ENCODE measurements at regions not wholly inside any gene's neighbourhood (a gene's known extent, or its start where the extent isn't known, plus 50 kb on each side); places are given as distances from the start of the nearest gene placed in this dataset.

DNA sequence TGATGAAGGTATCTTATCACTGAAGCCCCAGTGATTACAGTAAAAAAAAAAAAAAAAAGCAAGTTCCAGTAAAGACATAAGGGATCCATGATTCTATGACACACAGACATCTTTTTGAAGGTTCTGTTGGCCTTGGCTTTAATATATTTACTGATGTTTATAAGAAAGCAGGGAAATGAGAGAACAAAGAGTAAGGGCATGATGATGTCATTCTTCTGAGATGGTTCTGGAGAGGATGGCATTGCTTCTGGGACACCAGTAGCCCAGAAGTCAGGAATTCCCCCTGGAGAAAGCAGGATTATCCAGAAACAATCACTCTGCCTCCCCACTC, 233.6 kb downstream of the FAM76B start:
- Histone ChIP-seq H3K27ac (ENCODE audit: low read length) (no peak overlapping the region), H3K9me3 (ENCODE audit: control insufficient read depth, insufficient read depth, low read depth, low read length) (no peaks in the 10 kb centered on the region), H3K36me3 (ENCODE audit: control insufficient read depth, insufficient read depth, low read length) (no peaks in the 10 kb centered on the region), H3K4me1 (ENCODE audit: control insufficient read depth, insufficient read depth, low read length) (no peaks in the 10 kb centered on the region), H3K27me3 (ENCODE audit: control insufficient read depth, insufficient read depth, low read length) (no peaks in the 10 kb centered on the region), H3K4me3 (ENCODE audit: low read depth in 2 of 2, low read length in 2 of 2) (no peak overlapping the region)
- CTCF ChIA-PET = no interaction called here
- intact Hi-C loops (cut with micrococcal nuclease; ENCODE audit: unreplicated experiment) (no loop called here), in situ Hi-C loops (cut with HindIII; ENCODE audit: low pct_unique_long_range_greater_than_20kb, low sequenced_read_pairs) (no loop called here)
- POLR2A ChIA-PET = no interaction called here
- TF ChIP-seq TCF7L2 (IDR thresholded peaks at IDR 0.05; ENCODE audit: low read depth, low read length) (no peak), SIN3A (IDR thresholded peaks at IDR 0.05; ENCODE audit: borderline replicate concordance, insufficient read depth, low read depth, low read length) (no peak), POLR2AphosphoS5 (IDR thresholded peaks at IDR 0.05; ENCODE audit: low read depth, low read length) (no peak)
- TF ChIP-seq, protein P1, sequence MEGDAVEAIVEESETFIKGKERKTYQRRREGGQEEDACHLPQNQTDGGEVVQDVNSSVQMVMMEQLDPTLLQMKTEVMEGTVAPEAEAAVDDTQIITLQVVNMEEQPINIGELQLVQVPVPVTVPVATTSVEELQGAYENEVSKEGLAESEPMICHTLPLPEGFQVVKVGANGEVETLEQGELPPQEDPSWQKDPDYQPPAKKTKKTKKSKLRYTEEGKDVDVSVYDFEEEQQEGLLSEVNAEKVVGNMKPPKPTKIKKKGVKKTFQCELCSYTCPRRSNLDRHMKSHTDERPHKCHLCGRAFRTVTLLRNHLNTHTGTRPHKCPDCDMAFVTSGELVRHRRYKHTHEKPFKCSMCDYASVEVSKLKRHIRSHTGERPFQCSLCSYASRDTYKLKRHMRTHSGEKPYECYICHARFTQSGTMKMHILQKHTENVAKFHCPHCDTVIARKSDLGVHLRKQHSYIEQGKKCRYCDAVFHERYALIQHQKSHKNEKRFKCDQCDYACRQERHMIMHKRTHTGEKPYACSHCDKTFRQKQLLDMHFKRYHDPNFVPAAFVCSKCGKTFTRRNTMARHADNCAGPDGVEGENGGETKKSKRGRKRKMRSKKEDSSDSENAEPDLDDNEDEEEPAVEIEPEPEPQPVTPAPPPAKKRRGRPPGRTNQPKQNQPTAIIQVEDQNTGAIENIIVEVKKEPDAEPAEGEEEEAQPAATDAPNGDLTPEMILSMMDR (IDR thresholded peaks at IDR 0.05) = no peak
- TF ChIP-seq, protein P2, sequence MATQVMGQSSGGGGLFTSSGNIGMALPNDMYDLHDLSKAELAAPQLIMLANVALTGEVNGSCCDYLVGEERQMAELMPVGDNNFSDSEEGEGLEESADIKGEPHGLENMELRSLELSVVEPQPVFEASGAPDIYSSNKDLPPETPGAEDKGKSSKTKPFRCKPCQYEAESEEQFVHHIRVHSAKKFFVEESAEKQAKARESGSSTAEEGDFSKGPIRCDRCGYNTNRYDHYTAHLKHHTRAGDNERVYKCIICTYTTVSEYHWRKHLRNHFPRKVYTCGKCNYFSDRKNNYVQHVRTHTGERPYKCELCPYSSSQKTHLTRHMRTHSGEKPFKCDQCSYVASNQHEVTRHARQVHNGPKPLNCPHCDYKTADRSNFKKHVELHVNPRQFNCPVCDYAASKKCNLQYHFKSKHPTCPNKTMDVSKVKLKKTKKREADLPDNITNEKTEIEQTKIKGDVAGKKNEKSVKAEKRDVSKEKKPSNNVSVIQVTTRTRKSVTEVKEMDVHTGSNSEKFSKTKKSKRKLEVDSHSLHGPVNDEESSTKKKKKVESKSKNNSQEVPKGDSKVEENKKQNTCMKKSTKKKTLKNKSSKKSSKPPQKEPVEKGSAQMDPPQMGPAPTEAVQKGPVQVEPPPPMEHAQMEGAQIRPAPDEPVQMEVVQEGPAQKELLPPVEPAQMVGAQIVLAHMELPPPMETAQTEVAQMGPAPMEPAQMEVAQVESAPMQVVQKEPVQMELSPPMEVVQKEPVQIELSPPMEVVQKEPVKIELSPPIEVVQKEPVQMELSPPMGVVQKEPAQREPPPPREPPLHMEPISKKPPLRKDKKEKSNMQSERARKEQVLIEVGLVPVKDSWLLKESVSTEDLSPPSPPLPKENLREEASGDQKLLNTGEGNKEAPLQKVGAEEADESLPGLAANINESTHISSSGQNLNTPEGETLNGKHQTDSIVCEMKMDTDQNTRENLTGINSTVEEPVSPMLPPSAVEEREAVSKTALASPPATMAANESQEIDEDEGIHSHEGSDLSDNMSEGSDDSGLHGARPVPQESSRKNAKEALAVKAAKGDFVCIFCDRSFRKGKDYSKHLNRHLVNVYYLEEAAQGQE (IDR thresholded peaks at IDR 0.05; ENCODE audit: insufficient read depth in 1 of 2, low read depth in 2 of 2, low read length in 1 of 2) = no peak
- no peak for ATAC-seq
- BruUV-seq (replicated peaks) = no TSS peak
- no peak for DNase-seq (ENCODE audit: low read depth, low spot score)

DNA sequence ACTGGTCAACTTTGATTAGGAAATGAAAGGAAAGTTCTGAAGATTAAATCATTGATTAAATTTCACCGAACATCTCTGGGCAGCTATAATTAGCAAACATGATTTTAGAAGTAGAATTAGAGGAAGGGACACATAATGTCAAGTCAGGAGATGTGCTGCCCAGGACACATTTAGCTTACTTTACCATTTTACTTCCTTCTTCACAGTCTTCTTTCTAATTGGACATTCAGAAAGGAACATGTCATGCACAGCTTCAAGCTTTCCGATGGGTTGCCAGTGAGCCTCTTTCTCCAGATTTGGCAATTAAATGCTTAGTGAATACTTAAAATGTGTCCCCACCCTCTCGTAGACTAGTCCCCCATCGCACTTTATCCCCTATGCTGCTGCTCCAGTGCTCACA, 234.7 kb downstream of the FAM76B start:
- Histone ChIP-seq H3K27ac (ENCODE audit: low read length) (no peak overlapping the region), H3K4me3 (ENCODE audit: low read depth in 2 of 2, low read length in 2 of 2) (no peak overlapping the region), H3K36me3 (ENCODE audit: control insufficient read depth, insufficient read depth, low read length) (no peaks in the 10 kb centered on the region), H3K27me3 (ENCODE audit: control insufficient read depth, insufficient read depth, low read length) (no peaks in the 10 kb centered on the region), H3K4me1 (ENCODE audit: control insufficient read depth, insufficient read depth, low read length) (no peaks in the 10 kb centered on the region), H3K9me3 (ENCODE audit: control insufficient read depth, insufficient read depth, low read depth, low read length) (no peaks in the 10 kb centered on the region)
- TF ChIP-seq, protein P2 (IDR thresholded peaks at IDR 0.05; ENCODE audit: insufficient read depth in 1 of 2, low read depth in 2 of 2, low read length in 1 of 2) = no peak
- no peak for TF ChIP-seq POLR2AphosphoS5 (IDR thresholded peaks at IDR 0.05; ENCODE audit: low read depth, low read length)
- no peak for TF ChIP-seq TCF7L2 (IDR thresholded peaks at IDR 0.05; ENCODE audit: low read depth, low read length)
- TF ChIP-seq SIN3A (IDR thresholded peaks at IDR 0.05; ENCODE audit: borderline replicate concordance, insufficient read depth, low read depth, low read length) = no peak
- TF ChIP-seq, protein P1 (IDR thresholded peaks at IDR 0.05) = no peak
- no TSS peak for BruUV-seq (replicated peaks)
- ATAC-seq = no peak
- CTCF ChIA-PET = no interaction called here
- in situ Hi-C loops (cut with HindIII; ENCODE audit: low pct_unique_long_range_greater_than_20kb, low sequenced_read_pairs) (no loop called here), intact Hi-C loops (cut with micrococcal nuclease; ENCODE audit: unreplicated experiment) (no loop called here)
- DNase-seq (ENCODE audit: low read depth, low spot score) = no peak
- POLR2A ChIA-PET = no interaction called here

Measured in Panc1 (cell line).